GM06990 (cell line): ENCODE measurements at regions not wholly inside any gene's neighbourhood (a gene's known extent, or its start where the extent isn't known, plus 50 kb on each side); places are given as distances from the start of the nearest gene placed in this dataset.

ENCODE experiments used
- DNase-seq: peaks from one replicate; pipeline ENCODE4 v3.0.0-alpha.2; 2011; ENCODE audit not compliant: insufficient read length; ENCODE audit errors: extremely low read depth
- H3K27me3 ChIP-seq: replicated peaks from 2 replicates; pipeline ENCODE4 v1.6.0; 2011; ENCODE audit warnings: low read length; ENCODE audit not compliant: control insufficient read depth, insufficient read depth
- H3K36me3 ChIP-seq: 2 replicates; pipeline ENCODE4 v1.5.1; 2011; ENCODE audit warnings: low read length; ENCODE audit not compliant: control insufficient read depth, insufficient read depth
- H3K4me3 ChIP-seq: replicated peaks from 2 replicates; pipeline ENCODE4 v1.5.1; 2011; ENCODE audit warnings: low read depth, mild to moderate bottlenecking, control low read depth, low read length
- CTCF ChIP-seq: IDR thresholded peaks from 2 replicates; pipeline ENCODE4 v1.5.1; 2011; ENCODE audit warnings: low read length, control low read depth, mild to moderate bottlenecking, inconsistent platforms; ENCODE audit not compliant: insufficient read depth, poor library complexity, severe bottlenecking

GRCh38 chr1:8171751-8172464 lies 145.8 kb upstream of the ERRFI1 start:
- TF ChIP-seq CTCF = no peak
- DNase-seq = no peak
- H3K27me3 ChIP-seq = no peaks in the 10 kb centered on the region
- no peaks in the 10 kb centered on the region for H3K36me3 ChIP-seq
- no peak overlapping the region for H3K4me3 ChIP-seq

GRCh38 chr1:8170059-8170835 lies 144.1 kb upstream of the ERRFI1 start:
- DNase-seq = peak; percentile 30
- Histone ChIP-seq H3K27me3 (no peaks in the 10 kb centered on the region), H3K4me3 (no peak overlapping the region), H3K36me3 (no peaks in the 10 kb centered on the region)
- TF ChIP-seq CTCF = no peak

- no peak overlapping the region for H3K4me3 ChIP-seq
- TF ChIP-seq CTCF = no peak
- DNase-seq = peak; percentile 71
Measured at GRCh38 chr1:8169364-8170058, 143.4 kb upstream of the ERRFI1 start.

GRCh38 chr1:8167936-8168335 lies 141.8 kb upstream of the ERRFI1 start:
- no peak overlapping the region for H3K4me3 ChIP-seq
- DNase-seq = peak; percentile 37
- H3K27me3 ChIP-seq = no peaks in the 10 kb centered on the region
- H3K36me3 ChIP-seq = no peaks in the 10 kb centered on the region
- no peak for TF ChIP-seq CTCF

More at GRCh38 chr1:8169364-8170058, 143.4 kb upstream of the ERRFI1 start:
- Histone ChIP-seq H3K36me3 (no peaks in the 10 kb centered on the region), H3K27me3 (no peaks in the 10 kb centered on the region)

- no peak for DNase-seq
- no peaks in the 10 kb centered on the region for H3K27me3 ChIP-seq
- H3K36me3 ChIP-seq = no peaks in the 10 kb centered on the region
- H3K4me3 ChIP-seq = no peak overlapping the region
- no peak for TF ChIP-seq CTCF
Measured at GRCh38 chr1:8166406-8166805, 140.3 kb upstream of the ERRFI1 start.
